Calu3 (cell line): ENCODE measurements at regions not wholly inside any gene's neighbourhood (a gene's known extent, or its start where the extent isn't known, plus 50 kb on each side); places are given as distances from the start of the nearest gene placed in this dataset.

Experiments used
- BruUV-seq: library from RNA; stranded (reverse); fragments of 400-500 nt; replicated peaks from 2 replicates; lab custom pipeline; 2021; lab: Mats Ljungman, UMichigan
- CTCF ChIA-PET: fragments of 300-600 bp; sonication (Branson Sonifier 250); formaldehyde crosslinking; loops from one replicate; lab custom pipeline; 2022; ENCODE audit warnings: antibody characterized with exemption; lab: Charles Lee
- DNase-seq: peaks from one replicate; pipeline ENCODE4 v3.0.0; 2022
- H3K27ac Mint-ChIP-seq: one replicate; pipeline ENCODE4 v1.8.0; 2022; ENCODE audit warnings: mixed read lengths; ENCODE audit not compliant: unreplicated experiment
- H3K27me3 Mint-ChIP-seq: one replicate; pipeline ENCODE4 v1.8.0; 2022; ENCODE audit warnings: mixed read lengths; ENCODE audit not compliant: unreplicated experiment
- H3K36me3 Mint-ChIP-seq: one replicate; pipeline ENCODE4 v1.8.0; 2022; ENCODE audit warnings: mild to moderate bottlenecking, moderate library complexity, mixed read lengths; ENCODE audit not compliant: insufficient read depth, unreplicated experiment
- H3K4me1 Mint-ChIP-seq: one replicate; pipeline ENCODE4 v1.8.0; 2022; ENCODE audit warnings: mild to moderate bottlenecking, low read depth, mixed read lengths; ENCODE audit not compliant: unreplicated experiment
- H3K4me3 Mint-ChIP-seq: one replicate; pipeline ENCODE4 v1.8.0; 2022; ENCODE audit warnings: mild to moderate bottlenecking, low read depth, moderate library complexity, mixed read lengths; ENCODE audit not compliant: unreplicated experiment
- H3K9me3 Mint-ChIP-seq: one replicate; pipeline ENCODE4 v1.8.0; 2022; ENCODE audit warnings: low read depth, mixed read lengths; ENCODE audit not compliant: unreplicated experiment
- intact Hi-C: fragments of 100-400 bp; cut with micrococcal nuclease; formaldehyde crosslinking; loops from one replicate; pipeline ENCODE4 v1.10.0; 2022; ENCODE audit not compliant: unreplicated experiment
- TF ChIP-seq, protein P1 (sequence below): fragments of 200-600 bp; IDR thresholded peaks from one replicate; pipeline ENCODE4 v1.8.0; 2022; ENCODE audit warnings: antibody characterized with exemption; ENCODE audit not compliant: unreplicated experiment

- Mint-ChIP-seq H3K4me1 (no peaks in the 10 kb centered on the region), H3K4me3 (no peak overlapping the region), H3K9me3 (peaks cover 5% of the 10 kb centered on the region), H3K36me3 (no peaks in the 10 kb centered on the region), H3K27me3 (no peaks in the 10 kb centered on the region), H3K27ac (no peak overlapping the region)
- BruUV-seq = no TSS peak
- TF ChIP-seq, protein P1, sequence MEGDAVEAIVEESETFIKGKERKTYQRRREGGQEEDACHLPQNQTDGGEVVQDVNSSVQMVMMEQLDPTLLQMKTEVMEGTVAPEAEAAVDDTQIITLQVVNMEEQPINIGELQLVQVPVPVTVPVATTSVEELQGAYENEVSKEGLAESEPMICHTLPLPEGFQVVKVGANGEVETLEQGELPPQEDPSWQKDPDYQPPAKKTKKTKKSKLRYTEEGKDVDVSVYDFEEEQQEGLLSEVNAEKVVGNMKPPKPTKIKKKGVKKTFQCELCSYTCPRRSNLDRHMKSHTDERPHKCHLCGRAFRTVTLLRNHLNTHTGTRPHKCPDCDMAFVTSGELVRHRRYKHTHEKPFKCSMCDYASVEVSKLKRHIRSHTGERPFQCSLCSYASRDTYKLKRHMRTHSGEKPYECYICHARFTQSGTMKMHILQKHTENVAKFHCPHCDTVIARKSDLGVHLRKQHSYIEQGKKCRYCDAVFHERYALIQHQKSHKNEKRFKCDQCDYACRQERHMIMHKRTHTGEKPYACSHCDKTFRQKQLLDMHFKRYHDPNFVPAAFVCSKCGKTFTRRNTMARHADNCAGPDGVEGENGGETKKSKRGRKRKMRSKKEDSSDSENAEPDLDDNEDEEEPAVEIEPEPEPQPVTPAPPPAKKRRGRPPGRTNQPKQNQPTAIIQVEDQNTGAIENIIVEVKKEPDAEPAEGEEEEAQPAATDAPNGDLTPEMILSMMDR = no peak
- DNase-seq = no peak
- intact Hi-C loops = no loop called here
- CTCF ChIA-PET = no interaction called here
Observed at GRCh38 chrX:13180807-13181206, 136.4 kb upstream of the FAM9C start.

- peaks cover 4% of the 10 kb centered on the region for H3K9me3 Mint-ChIP-seq
- no peak overlapping the region for H3K27ac Mint-ChIP-seq
- intact Hi-C loops = no loop called here
- no TSS peak for BruUV-seq
- no peak for DNase-seq
- no peaks in the 10 kb centered on the region for H3K36me3 Mint-ChIP-seq
- TF ChIP-seq, protein P1 = no peak
- no peak overlapping the region for H3K4me3 Mint-ChIP-seq
- H3K4me1 Mint-ChIP-seq = no peaks in the 10 kb centered on the region
- CTCF ChIA-PET = no interaction called here
- H3K27me3 Mint-ChIP-seq = no peaks in the 10 kb centered on the region
Observed at GRCh38 chrX:13179586-13179985, 135.2 kb upstream of the FAM9C start.

DNA sequence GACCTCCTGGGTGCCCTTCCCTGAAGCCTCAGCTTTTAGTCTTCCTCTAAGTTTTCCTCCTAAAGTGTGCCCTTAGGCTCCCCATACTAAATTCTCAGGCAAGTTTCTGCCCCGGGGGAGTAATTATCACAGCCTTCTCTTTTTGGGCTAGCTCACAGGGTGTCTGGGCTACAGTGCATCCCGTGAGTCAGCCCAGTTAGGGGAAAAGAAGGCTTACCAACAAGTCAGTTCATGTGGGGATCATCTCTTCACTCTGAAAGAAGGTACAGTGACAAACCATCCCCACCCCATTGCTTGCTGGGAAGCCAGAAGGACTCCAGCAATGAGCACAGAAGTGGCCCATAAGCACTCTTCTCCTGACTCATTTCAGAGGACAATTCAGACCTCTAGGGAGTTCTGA, 134.7 kb upstream of the FAM9C start:
- H3K27ac Mint-ChIP-seq = no peak overlapping the region
- peaks cover 2% of the 10 kb centered on the region for H3K9me3 Mint-ChIP-seq
- no peaks in the 10 kb centered on the region for H3K4me1 Mint-ChIP-seq
- H3K36me3 Mint-ChIP-seq = no peaks in the 10 kb centered on the region
- CTCF ChIA-PET = no interaction called here
- no TSS peak for BruUV-seq
- no peaks in the 10 kb centered on the region for H3K27me3 Mint-ChIP-seq
- no peak for DNase-seq
- intact Hi-C loops = no loop called here
- TF ChIP-seq, protein P1 = no peak
- H3K4me3 Mint-ChIP-seq = no peak overlapping the region

GRCh38 chrX:13177921-13178566, 133.6 kb upstream of the FAM9C start:
- TF ChIP-seq, protein P1 = no peak
- H3K4me3 Mint-ChIP-seq = no peak overlapping the region
- no peaks in the 10 kb centered on the region for H3K27me3 Mint-ChIP-seq
- CTCF ChIA-PET = no interaction called here
- no peak for DNase-seq
- H3K9me3 Mint-ChIP-seq = peaks cover 2% of the 10 kb centered on the region
- intact Hi-C loops = no loop called here
- BruUV-seq = no TSS peak
- H3K36me3 Mint-ChIP-seq = no peaks in the 10 kb centered on the region
- H3K4me1 Mint-ChIP-seq = no peaks in the 10 kb centered on the region
- H3K27ac Mint-ChIP-seq = no peak overlapping the region
